ENCODE measurements at regions not wholly inside any gene's neighbourhood (a gene's known extent, or its start where the extent isn't known, plus 50 kb on each side); places are given as distances from the start of the nearest gene placed in this dataset.
"Not testable (repeated sequence)": the region's sequence is repeated elsewhere in the genome, so short reads cannot be mapped to it uniquely, and the experiment has no call there.

- no peak for DNase-seq (ENCODE audit: low spot score)
Observed at GRCh38 chr2:83874712-83875430, 584.2 kb downstream of the SUCLG1 start.

GRCh38 chr2:83874066-83874465 lies 585.0 kb downstream of the SUCLG1 start:
- DNase-seq (ENCODE audit: low spot score): no peak

GRCh38 chr2:83873110-83873509 lies 586.0 kb downstream of the SUCLG1 start:
- peak; percentile 56 for DNase-seq (ENCODE audit: low spot score)

GRCh38 chr2:83866211-83866610 lies 592.9 kb downstream of the SUCLG1 start:
- DNase-seq (ENCODE audit: low spot score): no peak

GRCh38 chr2:83862600-83862999 lies 596.5 kb downstream of the SUCLG1 start:
- no peak for DNase-seq (ENCODE audit: low spot score)

- no peak for DNase-seq (ENCODE audit: low spot score)
Observed at GRCh38 chr2:83860320-83860719, 598.8 kb downstream of the SUCLG1 start.

GRCh38 chr2:83859553-83859952 lies 599.5 kb downstream of the SUCLG1 start:
- no peak for DNase-seq (ENCODE audit: low spot score)

- DNase-seq (ENCODE audit: low spot score): no peak
Observed at GRCh38 chr2:83851066-83851465, 608.0 kb downstream of the SUCLG1 start.

- no peak for DNase-seq (ENCODE audit: low spot score)
Observed at GRCh38 chr2:83850071-83850725, 608.9 kb downstream of the SUCLG1 start.

- no peak for DNase-seq (ENCODE audit: low spot score)
Observed at GRCh38 chr2:83844490-83844889, 614.6 kb downstream of the SUCLG1 start.

GRCh38 chr2:83842421-83842820 lies 616.7 kb downstream of the SUCLG1 start:
- DNase-seq (ENCODE audit: low spot score): no peak

GRCh38 chr2:83837823-83838222 lies 621.3 kb downstream of the SUCLG1 start:
- no peak for DNase-seq (ENCODE audit: low spot score)

GRCh38 chr2:83827618-83828017 lies 631.5 kb downstream of the SUCLG1 start:
- peak; percentile 14 for DNase-seq (ENCODE audit: low spot score)

- DNase-seq (ENCODE audit: low spot score): no peak
Observed at GRCh38 chr2:83826577-83826976, 632.5 kb downstream of the SUCLG1 start.

GRCh38 chr2:83823229-83823628 lies 635.9 kb downstream of the SUCLG1 start:
- DNase-seq (ENCODE audit: low spot score): no peak

GRCh38 chr2:83817511-83817910 lies 641.6 kb downstream of the SUCLG1 start:
- peak; percentile 16 for DNase-seq (ENCODE audit: low spot score)

GRCh38 chr2:83808878-83809277 lies 650.2 kb downstream of the SUCLG1 start:
- no peak for DNase-seq (ENCODE audit: low spot score)

GRCh38 chr2:83802604-83803003 lies 656.5 kb downstream of the SUCLG1 start:
- no peak for DNase-seq (ENCODE audit: low spot score)

- no peak for DNase-seq (ENCODE audit: low spot score)
Observed at GRCh38 chr2:83795777-83796176, 663.3 kb downstream of the SUCLG1 start.

GRCh38 chr2:83790467-83790866 lies 668.6 kb downstream of the SUCLG1 start:
- DNase-seq (ENCODE audit: low spot score): not testable (repeated sequence)

GRCh38 chr2:83789674-83790073 lies 669.4 kb downstream of the SUCLG1 start:
- not testable (repeated sequence) for DNase-seq (ENCODE audit: low spot score)

GRCh38 chr2:83788938-83789566 lies 670.0 kb downstream of the SUCLG1 start:
- not testable (repeated sequence) for DNase-seq (ENCODE audit: low spot score)

GRCh38 chr2:83787189-83787588 lies 671.9 kb downstream of the SUCLG1 start:
- no peak for DNase-seq (ENCODE audit: low spot score)
